Right lobe of liver (tissue), 4 donors: ENCODE measurements at regions not wholly inside any gene's neighbourhood (a gene's known extent, or its start where the extent isn't known, plus 50 kb on each side); places are given as distances from the start of the nearest gene placed in this dataset.

Source experiments
- POLR2A ChIP-seq: fragments of 450-650 bp; IDR thresholded peaks from one replicate; pipeline ENCODE4 v1.6.1; 2017; ENCODE audit warnings: antibody characterized with exemption, mild to moderate bottlenecking
- TF ChIP-seq, protein P1 (sequence below), 4 donors: fragments of 200-600 bp in 3 of 4; fragments of 450-650 bp in 1 of 4; IDR thresholded peaks; one replicate each; pipeline versions ENCODE4 v1.5.1 to v1.8.0; 2016 to 2022; ENCODE audit warnings: antibody characterized with exemption in 4 of 4, mild to moderate bottlenecking in 2 of 4
- donor health status: DM: no; HTN: no; CAD: no.
- donor health status: DM: no; HTN: no; CAD: no.
- donor health status: DM: no; HTN: yes; CAD: no.

DNA sequence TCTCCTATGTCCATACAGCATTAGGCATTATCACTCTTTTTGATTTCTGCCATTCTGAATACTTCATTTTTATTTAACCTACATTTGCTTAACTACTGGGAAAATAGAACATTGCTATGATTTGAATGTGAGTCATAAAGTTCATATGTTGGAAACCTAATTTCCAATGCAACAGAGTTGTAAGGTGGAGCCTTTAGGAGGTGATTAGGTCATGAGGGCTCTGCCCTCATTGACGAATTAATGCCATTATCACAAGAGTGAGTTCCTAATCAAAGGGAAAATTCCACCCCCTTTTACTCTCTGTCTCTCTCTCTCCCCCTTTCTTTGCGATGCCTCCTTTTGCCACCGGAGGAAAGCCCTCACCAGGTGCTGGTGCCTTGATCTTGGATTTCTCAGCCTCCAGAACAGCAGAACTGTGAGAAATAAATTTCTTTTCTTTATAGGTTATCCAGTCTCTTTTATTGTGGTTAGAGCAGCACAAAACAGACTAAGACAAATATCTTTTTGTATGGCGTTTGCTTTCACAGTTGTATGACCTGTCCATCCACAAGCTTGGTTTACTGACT is 180.1 kb upstream of the ARID2 start:
- TF ChIP-seq, protein P1, sequence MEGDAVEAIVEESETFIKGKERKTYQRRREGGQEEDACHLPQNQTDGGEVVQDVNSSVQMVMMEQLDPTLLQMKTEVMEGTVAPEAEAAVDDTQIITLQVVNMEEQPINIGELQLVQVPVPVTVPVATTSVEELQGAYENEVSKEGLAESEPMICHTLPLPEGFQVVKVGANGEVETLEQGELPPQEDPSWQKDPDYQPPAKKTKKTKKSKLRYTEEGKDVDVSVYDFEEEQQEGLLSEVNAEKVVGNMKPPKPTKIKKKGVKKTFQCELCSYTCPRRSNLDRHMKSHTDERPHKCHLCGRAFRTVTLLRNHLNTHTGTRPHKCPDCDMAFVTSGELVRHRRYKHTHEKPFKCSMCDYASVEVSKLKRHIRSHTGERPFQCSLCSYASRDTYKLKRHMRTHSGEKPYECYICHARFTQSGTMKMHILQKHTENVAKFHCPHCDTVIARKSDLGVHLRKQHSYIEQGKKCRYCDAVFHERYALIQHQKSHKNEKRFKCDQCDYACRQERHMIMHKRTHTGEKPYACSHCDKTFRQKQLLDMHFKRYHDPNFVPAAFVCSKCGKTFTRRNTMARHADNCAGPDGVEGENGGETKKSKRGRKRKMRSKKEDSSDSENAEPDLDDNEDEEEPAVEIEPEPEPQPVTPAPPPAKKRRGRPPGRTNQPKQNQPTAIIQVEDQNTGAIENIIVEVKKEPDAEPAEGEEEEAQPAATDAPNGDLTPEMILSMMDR (IDR thresholded peaks at IDR 0.05), result no peak
- TF ChIP-seq POLR2A, result no peak
